GM12874 (cell line): ENCODE measurements at regions not wholly inside any gene's neighbourhood (a gene's known extent, or its start where the extent isn't known, plus 50 kb on each side); places are given as distances from the start of the nearest gene placed in this dataset.
A peak's percentile ranks its signal among the peaks of the same experiment; 100 is the strongest.

ENCODE experiments used
- CTCF ChIP-seq: IDR thresholded peaks from 2 replicates; pipeline ENCODE4 v1.5.1; 2011; ENCODE audit warnings: low read depth, mild to moderate bottlenecking, control low read depth, low read length, moderate library complexity; ENCODE audit not compliant: insufficient read depth

GRCh38 chr22:25360411-25360810, 141.0 kb downstream of the CRYBB2 start:
- no peak for TF ChIP-seq CTCF

GRCh38 chr22:25360891-25361645, 141.6 kb downstream of the CRYBB2 start:
- no peak for TF ChIP-seq CTCF

GRCh38 chr22:25361899-25362214, 142.4 kb downstream of the CRYBB2 start:
- TF ChIP-seq CTCF = no peak

- TF ChIP-seq CTCF = peak; percentile 88
Measured at GRCh38 chr22:25362215-25362882, 142.9 kb downstream of the CRYBB2 start.

GRCh38 chr22:25362883-25363240, 143.4 kb downstream of the CRYBB2 start:
- TF ChIP-seq CTCF = no peak

- no peak for TF ChIP-seq CTCF
Measured at GRCh38 chr22:25363474-25363873, 144.0 kb downstream of the CRYBB2 start.

GRCh38 chr22:25364281-25364680, 144.8 kb downstream of the CRYBB2 start:
- no peak for TF ChIP-seq CTCF
